Brain microvascular endothelial cell (primary cell): ENCODE measurements at regions not wholly inside any gene's neighbourhood (a gene's known extent, or its start where the extent isn't known, plus 50 kb on each side); places are given as distances from the start of the nearest gene placed in this dataset.
"Not testable (repeated sequence)": the region's sequence is repeated elsewhere in the genome, so short reads cannot be mapped to it uniquely, and the experiment has no call there.

Experiments
- DNase-seq: peaks from one replicate; pipeline ENCODE4 v3.0.0-alpha.2; 2020
- H3K27ac ChIP-seq: fragments of 250-450 bp; sonication (Bioruptor Pico); 2 replicates; pipeline ENCODE4 v1.5.1; 2020; ENCODE audit warnings: mild to moderate bottlenecking, moderate library complexity
- H3K27me3 ChIP-seq: fragments of 250-450 bp; sonication (Bioruptor Pico); replicated peaks from 2 replicates; pipeline ENCODE4 v1.5.1; 2020; ENCODE audit warnings: mild to moderate bottlenecking
- H3K36me3 ChIP-seq: fragments of 250-450 bp; sonication (Bioruptor Pico); replicated peaks from 2 replicates; pipeline ENCODE4 v1.5.1; 2020; ENCODE audit warnings: mild to moderate bottlenecking
- H3K4me3 ChIP-seq: 2 replicates; pipeline ENCODE4 v1.5.1; 2011; ENCODE audit warnings: low read depth, mild to moderate bottlenecking, control low read depth, low read length, moderate library complexity
- in situ Hi-C: cut with HindIII; loops from 2 replicates; pipeline ENCODE4 v1.10.0; 2017; ENCODE audit warnings: low sequenced_read_pairs, low pct_ligation_motif_present
- TF ChIP-seq, protein P1 (sequence below): IDR thresholded peaks from 2 replicates; pipeline ENCODE4 v1.5.1; 2011; ENCODE audit warnings: low read depth, mild to moderate bottlenecking, moderate library complexity, low read length, control low read depth, inconsistent platforms; ENCODE audit errors: missing control alignments

- no peak for DNase-seq
- Histone ChIP-seq H3K27ac (no peak overlapping the region), H3K27me3 (no peaks in the 10 kb centered on the region), H3K4me3 (no peak overlapping the region), H3K36me3 (no peaks in the 10 kb centered on the region)
- in situ Hi-C loops = no loop called here
- TF ChIP-seq, protein P1, sequence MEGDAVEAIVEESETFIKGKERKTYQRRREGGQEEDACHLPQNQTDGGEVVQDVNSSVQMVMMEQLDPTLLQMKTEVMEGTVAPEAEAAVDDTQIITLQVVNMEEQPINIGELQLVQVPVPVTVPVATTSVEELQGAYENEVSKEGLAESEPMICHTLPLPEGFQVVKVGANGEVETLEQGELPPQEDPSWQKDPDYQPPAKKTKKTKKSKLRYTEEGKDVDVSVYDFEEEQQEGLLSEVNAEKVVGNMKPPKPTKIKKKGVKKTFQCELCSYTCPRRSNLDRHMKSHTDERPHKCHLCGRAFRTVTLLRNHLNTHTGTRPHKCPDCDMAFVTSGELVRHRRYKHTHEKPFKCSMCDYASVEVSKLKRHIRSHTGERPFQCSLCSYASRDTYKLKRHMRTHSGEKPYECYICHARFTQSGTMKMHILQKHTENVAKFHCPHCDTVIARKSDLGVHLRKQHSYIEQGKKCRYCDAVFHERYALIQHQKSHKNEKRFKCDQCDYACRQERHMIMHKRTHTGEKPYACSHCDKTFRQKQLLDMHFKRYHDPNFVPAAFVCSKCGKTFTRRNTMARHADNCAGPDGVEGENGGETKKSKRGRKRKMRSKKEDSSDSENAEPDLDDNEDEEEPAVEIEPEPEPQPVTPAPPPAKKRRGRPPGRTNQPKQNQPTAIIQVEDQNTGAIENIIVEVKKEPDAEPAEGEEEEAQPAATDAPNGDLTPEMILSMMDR = no peak
Observed at GRCh38 chr3:102002056-102002455, 152.7 kb downstream of the NFKBIZ start.

DNA sequence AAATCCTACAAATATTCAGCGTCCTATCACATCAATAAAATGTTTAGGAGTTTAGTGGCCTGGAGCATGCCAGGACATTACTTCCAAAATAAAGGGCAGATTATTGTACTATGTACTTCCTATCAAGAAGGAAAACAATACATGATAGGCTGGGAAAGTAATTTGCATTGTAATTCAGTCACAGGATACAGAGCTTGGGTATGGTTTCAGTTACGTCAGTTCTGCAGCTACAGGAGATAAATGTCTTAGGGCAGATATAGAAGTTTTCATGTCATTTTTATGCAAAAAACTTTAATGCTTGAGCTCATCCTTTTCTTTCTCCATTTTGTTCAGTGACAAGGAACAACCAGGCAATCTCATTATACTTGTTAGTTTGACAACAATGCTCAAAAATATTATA is 155.2 kb downstream of the NFKBIZ start:
- Histone ChIP-seq H3K27me3 (no peaks in the 10 kb centered on the region), H3K27ac (no peak overlapping the region)
- TF ChIP-seq, protein P1 = no peak

DNA sequence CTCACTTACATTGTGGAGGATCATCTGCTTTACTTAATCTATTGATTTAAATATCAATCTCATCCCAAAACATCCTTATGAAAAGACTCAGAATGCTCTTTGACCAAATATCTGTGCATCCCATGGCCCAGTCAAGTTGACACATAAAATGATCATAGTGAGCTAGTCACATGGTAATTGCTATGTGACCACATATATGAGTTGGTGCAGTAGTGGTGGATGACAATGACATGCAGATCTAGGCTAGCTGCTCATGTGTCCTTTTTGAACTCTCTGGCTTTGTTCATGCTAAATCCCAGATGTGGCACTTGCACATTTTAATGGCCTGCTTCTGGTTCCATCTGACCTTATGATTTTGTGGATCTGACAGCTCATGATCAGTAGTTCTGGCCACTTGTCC is 156.2 kb downstream of the NFKBIZ start:
- TF ChIP-seq, protein P1 = no peak
- no peak overlapping the region for H3K27ac ChIP-seq
- no peaks in the 10 kb centered on the region for H3K36me3 ChIP-seq
- DNase-seq = no peak
- H3K4me3 ChIP-seq = no peak overlapping the region
- no peaks in the 10 kb centered on the region for H3K27me3 ChIP-seq
- in situ Hi-C loops = no loop called here

More for the DNA sequence above, 155.2 kb downstream of the NFKBIZ start:
- in situ Hi-C loops = no loop called here
- DNase-seq = no peak
- Histone ChIP-seq H3K4me3 (no peak overlapping the region), H3K36me3 (no peaks in the 10 kb centered on the region)

DNA sequence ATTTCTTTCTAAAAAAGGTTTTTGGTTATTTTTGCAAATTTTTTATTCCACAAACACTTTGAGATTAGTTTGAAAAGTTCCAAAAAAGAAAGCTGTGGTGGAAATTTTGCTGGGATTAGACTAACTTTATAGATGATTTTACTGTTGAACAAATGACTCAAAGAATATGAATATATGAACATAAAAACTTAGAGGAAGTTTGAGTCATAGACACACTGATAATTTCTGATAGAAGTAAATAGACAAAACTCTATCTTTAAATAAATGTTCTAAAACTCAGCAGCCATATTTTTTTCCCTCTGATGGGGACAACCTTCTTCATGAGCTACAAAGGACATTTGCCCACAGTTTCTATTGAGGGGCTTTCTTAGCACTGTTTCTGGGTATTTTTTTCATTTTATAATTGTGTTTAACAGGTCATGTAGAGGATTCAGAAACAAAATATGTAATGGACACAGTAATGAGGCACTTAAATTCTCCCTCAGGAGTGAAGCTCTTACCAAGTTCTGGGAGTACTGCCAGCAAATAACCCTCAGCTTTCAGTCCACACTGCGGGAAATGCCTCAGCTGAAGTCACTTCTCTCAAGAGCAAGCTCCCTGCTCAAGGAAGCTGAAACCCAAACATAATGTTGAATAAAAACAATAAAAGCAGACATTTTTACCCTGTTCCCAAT is 157.6 kb downstream of the NFKBIZ start:
- Histone ChIP-seq H3K4me3 (no peak overlapping the region), H3K27ac (peak overlapping the region; percentile 91), H3K27me3 (no peaks in the 10 kb centered on the region), H3K36me3 (no peaks in the 10 kb centered on the region)
- peak; percentile 96 for DNase-seq
- in situ Hi-C loops = no loop called here
- TF ChIP-seq, protein P1 = no peak

DNA sequence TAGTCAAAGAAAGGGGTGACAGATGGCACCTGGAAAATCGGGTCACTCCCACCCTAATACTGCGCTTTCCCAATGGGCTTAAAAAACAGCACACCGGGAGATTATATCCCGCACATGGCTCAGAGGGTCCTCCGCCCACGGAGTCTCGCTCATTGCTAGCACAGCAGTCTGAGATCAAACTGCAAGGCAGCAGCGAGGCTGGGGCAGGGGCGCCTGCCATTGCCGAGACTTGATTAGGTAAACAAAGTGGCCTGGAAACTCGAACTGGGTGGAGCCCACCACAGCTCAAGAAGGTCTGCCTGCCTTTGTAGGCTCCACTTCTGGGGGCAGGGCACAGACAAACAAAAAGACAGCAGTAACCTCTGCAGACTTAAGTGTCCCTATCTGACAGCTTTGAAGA is 159.1 kb downstream of the NFKBIZ start:
- H3K4me3 ChIP-seq, H3K36me3 ChIP-seq, H3K27me3 ChIP-seq, DNase-seq, in situ Hi-C loops, H3K27ac ChIP-seq: not testable (repeated sequence)

DNA sequence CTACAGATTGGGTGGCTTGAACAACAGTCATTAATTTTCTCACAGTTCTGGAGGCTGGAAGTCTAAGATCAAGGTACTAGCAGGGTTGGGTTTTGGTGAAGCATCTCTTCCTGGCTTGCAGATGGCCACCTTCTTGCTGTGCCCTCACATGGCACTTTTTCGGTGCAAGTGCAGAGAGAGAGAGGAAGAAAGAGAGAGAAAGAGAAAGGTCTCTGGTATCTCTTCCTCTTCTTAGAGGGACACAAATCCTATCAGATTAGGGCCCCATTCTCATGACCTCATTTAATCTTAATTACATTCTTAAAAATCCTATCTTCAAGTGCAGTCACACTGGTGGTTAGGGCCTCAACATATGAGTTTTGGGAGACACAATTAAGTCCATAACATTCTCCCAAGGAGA is 167.1 kb downstream of the NFKBIZ start:
- no peak for DNase-seq
- no peaks in the 10 kb centered on the region for H3K36me3 ChIP-seq
- H3K27me3 ChIP-seq = no peaks in the 10 kb centered on the region
- H3K27ac ChIP-seq = no peak overlapping the region
- no peak overlapping the region for H3K4me3 ChIP-seq
- TF ChIP-seq, protein P1 = no peak
- in situ Hi-C loops = no loop called here
